Mesothelial cell of epicardium (in vitro differentiated cells): ENCODE measurements at regions not wholly inside any gene's neighbourhood (a gene's known extent, or its start where the extent isn't known, plus 50 kb on each side); places are given as distances from the start of the nearest gene placed in this dataset.

Experiments used
- DNase-seq, 2 experiments: peaks; one replicate each; pipeline ENCODE4 v3.0.0; 2021; ENCODE audit warnings: low spot score in 2 of 2; ENCODE audit not compliant: unreplicated experiment in 2 of 2
- H3K27ac Mint-ChIP-seq: 2 replicates; pipeline ENCODE4 v1.8.0; 2021; ENCODE audit warnings: mixed read lengths
- H3K27me3 Mint-ChIP-seq: 2 replicates; pipeline ENCODE4 v1.8.0; 2021; ENCODE audit warnings: low read depth, mixed read lengths
- H3K36me3 Mint-ChIP-seq: 2 replicates; pipeline ENCODE4 v1.8.0; 2021; ENCODE audit warnings: mixed read lengths
- H3K4me1 Mint-ChIP-seq: 2 replicates; pipeline ENCODE4 v1.8.0; 2021; ENCODE audit warnings: mixed read lengths
- H3K4me3 Mint-ChIP-seq: 2 replicates; pipeline ENCODE4 v1.8.0; 2021; ENCODE audit warnings: mild to moderate bottlenecking, moderate library complexity, mixed read lengths
- H3K9me3 Mint-ChIP-seq: 2 replicates; pipeline ENCODE4 v1.8.0; 2021; ENCODE audit warnings: mixed read lengths
- CTCF ChIP-seq: fragments of 200-600 bp; sonication (generic); IDR thresholded peaks from one replicate; pipeline ENCODE4 v1.5.0; 2021; ENCODE audit warnings: antibody characterized with exemption; ENCODE audit not compliant: unreplicated experiment

DNA sequence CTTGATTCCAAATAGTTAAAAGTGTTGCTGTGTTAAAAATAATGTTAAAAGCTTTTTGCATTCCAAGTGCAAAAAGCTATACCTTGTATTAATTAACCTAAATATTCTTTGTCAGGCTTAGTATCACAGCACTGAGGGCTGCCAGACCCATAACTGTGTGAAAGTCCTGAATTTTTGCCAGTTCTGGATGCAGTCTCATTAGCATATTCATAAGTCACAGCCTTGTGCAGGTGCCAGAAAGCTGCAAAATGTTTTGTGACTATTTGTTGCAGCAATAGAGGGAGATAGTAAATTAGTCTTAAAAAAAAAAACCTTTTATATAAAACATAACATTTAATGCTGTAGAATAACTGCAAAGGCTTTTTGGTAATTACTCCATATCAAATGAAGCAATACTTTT lies 56.6 kb downstream of the SLITRK1 start:
- H3K27me3 Mint-ChIP-seq = no peaks in the 10 kb centered on the region

DNA sequence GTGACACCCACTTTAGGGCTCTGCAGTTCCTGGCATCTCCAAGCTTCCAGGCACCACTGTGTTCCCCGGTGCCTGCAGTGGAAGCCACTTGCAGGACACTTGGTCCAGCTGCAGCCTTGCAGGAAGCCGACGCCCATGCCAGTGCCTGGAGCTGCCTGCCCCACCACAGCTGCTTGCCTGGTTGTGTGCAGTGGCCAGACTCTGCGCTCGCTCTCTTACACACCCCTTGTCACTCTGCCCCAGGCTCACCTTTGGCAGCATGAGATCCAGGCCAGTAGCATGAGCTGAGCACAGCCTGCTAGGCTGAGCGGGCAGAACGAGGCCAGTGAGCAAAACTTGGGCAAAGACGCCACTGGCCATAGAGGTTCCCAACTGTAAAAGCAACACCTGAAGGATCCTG lies 57.7 kb downstream of the SLITRK1 start:
- Mint-ChIP-seq H3K4me3 (no peak overlapping the region), H3K27ac (no peak overlapping the region), H3K36me3 (no peaks in the 10 kb centered on the region), H3K4me1 (peaks cover 16% of the 10 kb centered on the region), H3K27me3 (no peaks in the 10 kb centered on the region), H3K9me3 (peaks cover under 1% of the 10 kb centered on the region)
- no peak for DNase-seq
- no peak for TF ChIP-seq CTCF

More for the DNA sequence above, 56.6 kb downstream of the SLITRK1 start:
- H3K4me1 Mint-ChIP-seq = peaks cover 20% of the 10 kb centered on the region
- no peak for DNase-seq
- no peak for TF ChIP-seq CTCF
- H3K4me3 Mint-ChIP-seq = no peak overlapping the region
- peaks cover 4% of the 10 kb centered on the region for H3K9me3 Mint-ChIP-seq
- H3K27ac Mint-ChIP-seq = no peak overlapping the region
- no peaks in the 10 kb centered on the region for H3K36me3 Mint-ChIP-seq

DNA sequence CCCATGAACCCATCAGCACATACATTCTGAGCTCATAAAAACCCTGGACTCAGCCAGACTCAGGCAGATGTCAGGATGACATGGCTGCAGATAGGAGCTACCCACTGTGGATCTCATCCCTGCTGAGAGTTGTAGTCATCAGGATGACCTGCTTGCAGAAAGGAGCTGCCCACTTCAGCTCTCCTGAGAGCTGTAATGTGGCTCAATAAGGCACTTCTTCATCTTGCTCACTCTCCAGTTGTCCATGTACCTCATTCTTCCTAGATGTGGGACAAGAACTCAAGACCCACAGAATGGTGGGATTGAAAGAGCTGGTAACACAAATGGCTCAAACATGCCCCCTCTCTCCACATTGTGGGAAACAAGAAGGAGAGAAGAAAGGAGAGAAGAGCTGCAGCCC lies 58.2 kb downstream of the SLITRK1 start:
- TF ChIP-seq CTCF = no peak
- Mint-ChIP-seq H3K27ac (no peak overlapping the region), H3K27me3 (no peaks in the 10 kb centered on the region)

DNA sequence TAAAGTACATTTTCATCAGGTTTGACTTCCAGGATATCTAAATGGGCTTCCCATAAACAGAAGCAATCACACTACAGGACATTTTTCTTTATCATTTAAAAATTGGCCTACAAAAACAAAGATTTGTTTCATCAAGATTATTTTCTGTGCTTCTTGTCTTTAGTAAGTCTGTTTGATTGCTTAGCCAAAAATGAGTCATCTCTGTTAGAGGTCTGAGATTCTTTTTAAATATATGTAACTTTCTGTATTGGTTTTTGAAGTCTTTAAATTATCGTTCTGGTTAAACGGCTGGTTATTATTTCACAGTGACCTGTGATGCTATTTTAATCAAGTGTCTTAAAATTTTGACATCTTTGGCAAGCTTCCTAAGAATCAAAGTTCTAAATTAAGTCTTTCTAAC lies 62.7 kb downstream of the SLITRK1 start:
- Mint-ChIP-seq H3K27me3 (no peaks in the 10 kb centered on the region), H3K9me3 (peaks cover 19% of the 10 kb centered on the region), H3K4me3 (no peak overlapping the region), H3K36me3 (no peaks in the 10 kb centered on the region), H3K27ac (no peak overlapping the region), H3K4me1 (no peaks in the 10 kb centered on the region)
- no peak for TF ChIP-seq CTCF
- no peak for DNase-seq

More for the DNA sequence above, 58.2 kb downstream of the SLITRK1 start:
- no peak for DNase-seq
- H3K4me3 Mint-ChIP-seq = no peak overlapping the region
- peaks cover 5% of the 10 kb centered on the region for H3K9me3 Mint-ChIP-seq
- H3K36me3 Mint-ChIP-seq = no peaks in the 10 kb centered on the region
- H3K4me1 Mint-ChIP-seq = peaks cover 16% of the 10 kb centered on the region

DNA sequence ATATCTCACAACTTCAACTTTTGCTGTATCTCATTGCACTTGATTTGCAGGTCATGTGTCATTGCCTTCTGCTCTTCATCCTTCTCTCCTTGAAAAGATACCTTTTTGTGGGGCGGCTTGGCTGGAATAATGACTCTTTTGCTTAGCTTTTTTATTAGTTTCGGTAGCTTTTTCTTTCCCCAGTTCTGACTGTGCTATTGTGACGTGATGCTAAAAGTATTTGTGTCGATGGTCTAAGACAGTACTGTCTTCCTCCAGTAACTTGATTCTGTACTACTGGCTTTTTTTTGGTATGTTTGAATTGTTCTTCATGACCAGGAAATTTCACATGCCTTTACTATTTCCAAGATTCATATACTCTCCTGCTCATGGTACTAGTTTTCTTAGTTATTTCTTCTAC lies 63.1 kb downstream of the SLITRK1 start:
- H3K27me3 Mint-ChIP-seq = no peaks in the 10 kb centered on the region
- H3K9me3 Mint-ChIP-seq = peaks cover 19% of the 10 kb centered on the region
- H3K27ac Mint-ChIP-seq = no peak overlapping the region
- no peaks in the 10 kb centered on the region for H3K4me1 Mint-ChIP-seq
- H3K36me3 Mint-ChIP-seq = no peaks in the 10 kb centered on the region
- no peak overlapping the region for H3K4me3 Mint-ChIP-seq
- no peak for TF ChIP-seq CTCF
- no peak for DNase-seq

DNA sequence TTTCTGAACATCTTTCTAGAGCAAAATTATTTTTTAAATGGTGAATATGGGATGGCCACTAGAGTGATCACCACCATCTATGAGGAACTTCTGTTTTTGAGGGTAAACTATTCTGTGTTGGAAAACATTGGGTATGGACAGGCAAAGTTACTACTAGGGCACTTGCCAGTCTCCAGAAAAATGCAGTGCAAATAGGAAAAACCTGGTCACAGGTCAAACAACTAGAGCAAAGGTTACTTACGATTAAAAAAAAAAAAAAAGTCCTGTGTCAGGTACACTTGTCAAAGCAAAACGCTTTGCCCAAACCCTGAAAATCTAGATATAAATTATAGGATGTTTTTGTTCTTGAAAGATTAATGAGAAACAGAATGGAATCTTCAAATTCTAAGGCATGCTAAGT lies 66.2 kb downstream of the SLITRK1 start:
- Mint-ChIP-seq H3K27ac (no peak overlapping the region), H3K27me3 (no peaks in the 10 kb centered on the region), H3K4me3 (no peak overlapping the region), H3K4me1 (no peaks in the 10 kb centered on the region), H3K36me3 (no peaks in the 10 kb centered on the region), H3K9me3 (peaks cover 22% of the 10 kb centered on the region)
- no peak for TF ChIP-seq CTCF
- DNase-seq = no peak
